22Rv1 (cell line): ENCODE measurements at regions not wholly inside any gene's neighbourhood (a gene's known extent, or its start where the extent isn't known, plus 50 kb on each side); places are given as distances from the start of the nearest gene placed in this dataset.
A peak's percentile ranks its signal among the peaks of the same experiment; 100 is the strongest.

Experiments
- H3K27ac ChIP-seq: fragments of 450-650 bp; 2 replicates; pipeline ENCODE4 v1.5.1; 2017
- ZFX ChIP-seq: fragments of 450-650 bp; IDR thresholded peaks from 2 replicates; pipeline ENCODE4 v1.6.1; 2017; ENCODE audit warnings: antibody characterized with exemption, borderline replicate concordance
- TF ChIP-seq, protein P1 (sequence below): fragments of 450-650 bp; IDR thresholded peaks from 2 replicates; pipeline ENCODE4 v1.5.1; 2017; ENCODE audit warnings: mild to moderate bottlenecking

DNA sequence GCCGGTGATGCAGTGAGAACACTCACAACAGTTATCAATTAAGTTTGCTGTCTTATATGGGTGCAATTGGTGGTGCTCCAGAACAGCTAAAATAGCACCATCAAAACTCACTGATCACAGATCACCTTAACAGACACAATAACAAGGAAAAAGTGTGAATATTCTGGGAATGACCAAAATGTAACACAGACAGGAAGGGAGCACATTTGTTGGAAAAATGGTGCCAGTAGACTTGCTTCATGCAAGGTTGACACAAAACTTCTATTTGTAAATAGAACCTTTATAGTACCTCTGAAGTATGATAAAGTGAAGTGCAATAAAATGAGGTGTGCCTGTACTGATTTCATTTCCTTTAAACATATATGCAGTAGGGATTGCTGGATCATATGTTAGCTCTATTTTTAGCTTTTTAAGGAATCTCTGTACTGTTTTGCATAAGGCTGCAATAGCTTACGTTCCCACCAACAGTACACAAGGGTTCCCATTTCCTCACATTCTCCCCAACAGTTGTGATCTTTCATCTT, 56.7 kb upstream of the GLYATL1B start:
- TF ChIP-seq ZFX = no peak
- TF ChIP-seq, protein P1, sequence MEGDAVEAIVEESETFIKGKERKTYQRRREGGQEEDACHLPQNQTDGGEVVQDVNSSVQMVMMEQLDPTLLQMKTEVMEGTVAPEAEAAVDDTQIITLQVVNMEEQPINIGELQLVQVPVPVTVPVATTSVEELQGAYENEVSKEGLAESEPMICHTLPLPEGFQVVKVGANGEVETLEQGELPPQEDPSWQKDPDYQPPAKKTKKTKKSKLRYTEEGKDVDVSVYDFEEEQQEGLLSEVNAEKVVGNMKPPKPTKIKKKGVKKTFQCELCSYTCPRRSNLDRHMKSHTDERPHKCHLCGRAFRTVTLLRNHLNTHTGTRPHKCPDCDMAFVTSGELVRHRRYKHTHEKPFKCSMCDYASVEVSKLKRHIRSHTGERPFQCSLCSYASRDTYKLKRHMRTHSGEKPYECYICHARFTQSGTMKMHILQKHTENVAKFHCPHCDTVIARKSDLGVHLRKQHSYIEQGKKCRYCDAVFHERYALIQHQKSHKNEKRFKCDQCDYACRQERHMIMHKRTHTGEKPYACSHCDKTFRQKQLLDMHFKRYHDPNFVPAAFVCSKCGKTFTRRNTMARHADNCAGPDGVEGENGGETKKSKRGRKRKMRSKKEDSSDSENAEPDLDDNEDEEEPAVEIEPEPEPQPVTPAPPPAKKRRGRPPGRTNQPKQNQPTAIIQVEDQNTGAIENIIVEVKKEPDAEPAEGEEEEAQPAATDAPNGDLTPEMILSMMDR = no peak
- H3K27ac ChIP-seq = peak overlapping the region; percentile 100

DNA sequence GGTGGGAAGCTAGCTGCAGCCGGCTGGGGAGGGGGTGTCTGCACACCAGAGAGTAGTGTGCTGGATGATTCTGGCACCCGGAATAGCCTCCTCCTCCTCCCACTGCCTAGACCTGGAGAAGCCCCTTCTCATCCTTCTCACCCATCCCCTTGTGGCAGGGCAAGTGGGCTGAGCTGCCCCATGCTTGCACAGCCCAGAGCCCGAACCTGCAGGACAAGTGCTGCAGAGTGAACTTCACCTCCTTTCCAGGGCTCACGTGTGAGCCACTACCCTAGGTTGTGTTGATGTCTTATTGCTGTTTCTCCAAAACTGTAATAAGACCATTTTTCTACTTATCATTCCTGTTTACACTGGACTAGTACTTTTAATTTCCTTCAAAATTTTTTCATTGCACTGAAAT, 56.1 kb upstream of the GLYATL1B start:
- peak overlapping the region; percentile 100 for H3K27ac ChIP-seq

DNA sequence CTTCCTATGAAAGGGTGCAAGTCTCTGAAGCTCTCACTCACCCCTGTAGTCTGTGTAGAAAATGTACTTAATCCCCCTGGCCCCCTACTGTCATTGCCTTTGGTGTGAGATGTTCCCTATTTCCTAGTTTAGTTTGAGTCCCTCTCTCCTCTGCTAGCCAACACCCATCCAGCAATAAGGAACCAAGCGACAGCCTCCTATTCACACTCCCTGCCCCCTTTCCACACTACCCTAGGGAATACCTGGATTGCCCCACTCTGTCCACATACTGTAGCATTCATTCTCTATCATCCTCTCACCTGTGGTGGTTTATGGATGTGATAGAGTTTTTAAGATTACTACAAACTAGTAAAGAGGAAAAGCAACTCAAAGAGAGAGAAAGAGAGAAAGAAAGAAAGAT, 54.4 kb upstream of the GLYATL1B start:
- peak overlapping the region; percentile 31; the same call in 1 of the 2 replicates for H3K27ac ChIP-seq

More for the DNA sequence above, 56.1 kb upstream of the GLYATL1B start:
- no peak for TF ChIP-seq ZFX
- TF ChIP-seq, protein P1 = no peak
